ENCODE measurements at regions not wholly inside any gene's neighbourhood (a gene's known extent, or its start where the extent isn't known, plus 50 kb on each side); places are given as distances from the start of the nearest gene placed in this dataset.
A peak's percentile ranks its signal among the peaks of the same experiment; 100 is the strongest.

DNA sequence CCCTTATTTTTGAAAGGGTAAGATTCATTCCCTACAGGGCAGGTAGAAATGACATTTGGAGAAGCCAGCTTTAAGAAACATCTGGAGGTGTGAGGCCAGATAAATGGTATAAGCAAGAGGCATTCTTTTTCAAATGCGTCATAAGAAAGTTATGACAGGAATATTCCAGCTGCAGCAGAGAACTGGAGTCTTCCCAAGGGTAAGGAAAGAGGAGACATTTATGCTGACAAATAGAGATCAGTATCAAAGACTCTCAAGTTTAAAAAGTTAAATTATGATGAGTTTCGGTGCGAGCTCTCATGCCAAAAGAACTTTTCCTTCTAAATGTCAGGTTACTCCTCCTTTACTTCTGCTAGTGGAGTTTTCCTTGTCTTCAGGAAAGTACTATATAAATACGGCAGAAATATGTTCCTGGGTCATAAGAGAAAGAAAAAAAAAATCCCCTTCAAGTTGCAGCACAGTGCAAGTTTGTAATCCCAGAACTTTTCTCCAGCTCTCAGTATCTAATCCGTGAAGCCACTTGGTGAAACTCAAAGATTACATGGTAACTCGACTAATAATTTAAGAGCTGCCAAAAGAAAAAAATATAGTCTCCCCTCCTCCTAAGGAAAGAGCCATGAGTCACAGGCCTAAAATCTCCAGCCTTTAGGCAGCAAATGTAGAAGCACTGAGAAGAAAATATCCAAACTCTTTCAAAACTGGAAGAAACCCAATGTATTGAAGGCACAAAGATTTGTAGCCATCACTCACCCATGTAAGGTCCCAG lies 428.1 kb downstream of the MEIS1 start:
- H3K4me3 ChIP-seq = no peak overlapping the region
- no peaks in the 10 kb centered on the region for H3K9me3 ChIP-seq
- no peaks in the 10 kb centered on the region for H3K27me3 ChIP-seq
- DNase-seq = no peak
- TF ChIP-seq, protein P1, sequence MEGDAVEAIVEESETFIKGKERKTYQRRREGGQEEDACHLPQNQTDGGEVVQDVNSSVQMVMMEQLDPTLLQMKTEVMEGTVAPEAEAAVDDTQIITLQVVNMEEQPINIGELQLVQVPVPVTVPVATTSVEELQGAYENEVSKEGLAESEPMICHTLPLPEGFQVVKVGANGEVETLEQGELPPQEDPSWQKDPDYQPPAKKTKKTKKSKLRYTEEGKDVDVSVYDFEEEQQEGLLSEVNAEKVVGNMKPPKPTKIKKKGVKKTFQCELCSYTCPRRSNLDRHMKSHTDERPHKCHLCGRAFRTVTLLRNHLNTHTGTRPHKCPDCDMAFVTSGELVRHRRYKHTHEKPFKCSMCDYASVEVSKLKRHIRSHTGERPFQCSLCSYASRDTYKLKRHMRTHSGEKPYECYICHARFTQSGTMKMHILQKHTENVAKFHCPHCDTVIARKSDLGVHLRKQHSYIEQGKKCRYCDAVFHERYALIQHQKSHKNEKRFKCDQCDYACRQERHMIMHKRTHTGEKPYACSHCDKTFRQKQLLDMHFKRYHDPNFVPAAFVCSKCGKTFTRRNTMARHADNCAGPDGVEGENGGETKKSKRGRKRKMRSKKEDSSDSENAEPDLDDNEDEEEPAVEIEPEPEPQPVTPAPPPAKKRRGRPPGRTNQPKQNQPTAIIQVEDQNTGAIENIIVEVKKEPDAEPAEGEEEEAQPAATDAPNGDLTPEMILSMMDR (IDR thresholded peaks at IDR 0.05) = no peak
- peak overlapping the region in 1 of 4 donors; percentile 43 for H3K27ac ChIP-seq
- no peaks in the 10 kb centered on the region for H3K36me3 ChIP-seq
- H3K4me1 ChIP-seq = no peaks in the 10 kb centered on the region

DNA sequence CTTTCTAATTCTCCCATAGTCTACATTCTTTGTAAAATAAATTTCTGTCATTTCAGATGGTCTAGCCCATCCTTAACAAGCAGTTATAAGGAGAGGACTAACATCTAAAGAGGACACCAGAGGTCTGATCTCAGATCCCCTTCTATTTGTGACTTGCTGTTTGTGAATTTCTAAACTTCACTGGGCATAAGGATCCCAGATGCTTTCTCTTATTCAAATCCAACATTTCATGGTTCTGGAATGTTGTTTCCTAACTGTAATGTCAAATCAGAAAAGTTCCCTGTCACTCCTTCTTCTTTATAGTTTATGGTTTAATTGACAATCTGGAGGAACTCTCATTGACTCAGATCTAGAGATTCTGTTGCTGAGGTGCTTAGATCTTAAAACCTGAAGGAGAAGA lies 430.2 kb downstream of the MEIS1 start:
- TF ChIP-seq, protein P1 (IDR thresholded peaks at IDR 0.05) = no peak
- TF ChIP-seq POLR2A (IDR thresholded peaks at IDR 0.05) = no peak
- Histone ChIP-seq H3K27ac (no peak overlapping the region), H3K27me3 (no peaks in the 10 kb centered on the region), H3K9me3 (no peaks in the 10 kb centered on the region), H3K4me3 (no peak overlapping the region), H3K4me1 (no peaks in the 10 kb centered on the region), H3K36me3 (no peaks in the 10 kb centered on the region)
- no peak for DNase-seq

DNA sequence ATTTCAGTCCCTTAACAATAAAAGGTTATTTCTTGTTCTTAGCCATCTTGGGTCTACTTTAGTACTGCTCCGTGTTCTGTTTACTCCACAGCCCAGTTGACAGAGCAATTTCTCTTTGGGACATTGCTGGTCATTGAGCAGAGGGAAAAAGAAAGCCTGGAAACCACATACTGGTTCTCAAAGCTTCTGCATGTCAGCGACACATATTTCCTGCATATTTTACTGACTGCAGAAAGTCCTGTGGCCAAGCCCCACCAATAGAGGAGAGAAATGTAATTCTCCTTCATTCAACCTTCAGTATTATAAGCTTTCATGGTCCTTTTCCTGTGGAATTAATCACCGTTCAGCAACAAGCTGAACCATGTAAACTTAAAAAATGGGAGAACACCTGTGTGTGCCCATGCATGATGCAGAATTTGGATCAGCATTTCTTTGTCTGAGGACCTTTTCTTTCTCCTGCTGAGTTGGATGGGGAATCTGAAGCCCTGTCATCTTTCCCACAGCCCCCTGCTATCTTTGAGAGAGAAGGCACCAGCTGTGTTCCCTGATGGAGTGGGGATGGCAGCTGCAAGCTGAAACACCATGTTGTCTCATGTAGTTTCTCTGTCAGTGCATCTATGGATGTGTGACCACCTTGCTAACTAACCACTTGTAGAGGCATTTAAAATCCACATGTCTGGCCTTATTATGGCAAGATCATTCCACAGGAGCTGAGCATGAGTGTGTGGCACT lies 431.6 kb downstream of the MEIS1 start:
- no peaks in the 10 kb centered on the region for H3K36me3 ChIP-seq
- H3K4me3 ChIP-seq = no peak overlapping the region
- H3K9me3 ChIP-seq = no peaks in the 10 kb centered on the region
- no peaks in the 10 kb centered on the region for H3K4me1 ChIP-seq
- DNase-seq = no peak
- no peak for TF ChIP-seq POLR2A (IDR thresholded peaks at IDR 0.05)
- TF ChIP-seq, protein P1 (IDR thresholded peaks at IDR 0.05) = no peak
- no peaks in the 10 kb centered on the region for H3K27me3 ChIP-seq
- H3K27ac ChIP-seq = no peak overlapping the region

DNA sequence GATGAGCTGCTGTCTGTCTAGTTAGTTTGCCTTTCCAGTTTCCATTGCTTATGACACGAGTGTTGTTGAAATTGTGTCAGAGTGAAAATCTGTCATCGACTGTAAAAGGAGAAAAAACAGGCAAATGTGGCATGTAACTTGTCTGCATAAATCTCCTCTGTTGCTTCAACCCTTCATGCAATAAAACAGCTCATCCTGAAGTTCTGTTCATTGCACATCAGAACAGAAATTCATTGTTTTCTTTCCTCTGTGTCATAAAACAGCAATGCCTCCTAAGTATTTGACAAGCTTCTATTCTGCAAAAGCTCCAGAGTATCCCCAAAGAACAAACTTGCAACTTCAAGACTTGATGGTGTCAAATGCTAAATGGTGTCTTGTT lies 432.1 kb downstream of the MEIS1 start:
- Histone ChIP-seq H3K4me1 (no peaks in the 10 kb centered on the region), H3K36me3 (no peaks in the 10 kb centered on the region), H3K27me3 (no peaks in the 10 kb centered on the region), H3K9me3 (no peaks in the 10 kb centered on the region), H3K4me3 (no peak overlapping the region), H3K27ac (no peak overlapping the region)
- no peak for DNase-seq
- TF ChIP-seq, protein P1 (IDR thresholded peaks at IDR 0.05) = no peak
- no peak for TF ChIP-seq POLR2A (IDR thresholded peaks at IDR 0.05)

DNA sequence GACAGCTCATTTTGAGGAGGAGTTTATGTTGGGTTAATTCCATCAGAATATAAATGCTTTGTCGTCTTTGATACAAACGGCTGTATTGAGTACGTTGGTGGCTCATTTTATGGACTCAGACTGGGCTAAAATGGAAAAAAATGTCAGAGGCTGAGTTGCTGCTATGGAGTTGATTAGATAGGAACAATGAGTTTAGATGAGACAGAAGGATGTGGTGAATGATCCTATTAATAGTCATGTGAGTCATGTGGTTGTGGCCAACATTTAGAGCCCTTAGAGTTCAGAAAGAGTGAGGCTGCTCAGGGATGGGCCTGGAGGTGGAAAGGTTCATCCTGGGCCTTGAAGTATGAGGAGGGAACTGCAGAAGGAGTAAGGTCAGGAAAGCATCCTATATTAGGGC lies 434.2 kb downstream of the MEIS1 start:
- no peak for DNase-seq
- H3K4me1 ChIP-seq = no peaks in the 10 kb centered on the region
- H3K27ac ChIP-seq = no peak overlapping the region
- TF ChIP-seq POLR2A (IDR thresholded peaks at IDR 0.05) = no peak
- H3K27me3 ChIP-seq = no peaks in the 10 kb centered on the region
- no peaks in the 10 kb centered on the region for H3K9me3 ChIP-seq
- no peaks in the 10 kb centered on the region for H3K36me3 ChIP-seq
- H3K4me3 ChIP-seq = no peak overlapping the region

Data from Peyer's patch (tissue), 4 donors.